ENCODE measurements at regions not wholly inside any gene's neighbourhood (a gene's known extent, or its start where the extent isn't known, plus 50 kb on each side); places are given as distances from the start of the nearest gene placed in this dataset.

DNA sequence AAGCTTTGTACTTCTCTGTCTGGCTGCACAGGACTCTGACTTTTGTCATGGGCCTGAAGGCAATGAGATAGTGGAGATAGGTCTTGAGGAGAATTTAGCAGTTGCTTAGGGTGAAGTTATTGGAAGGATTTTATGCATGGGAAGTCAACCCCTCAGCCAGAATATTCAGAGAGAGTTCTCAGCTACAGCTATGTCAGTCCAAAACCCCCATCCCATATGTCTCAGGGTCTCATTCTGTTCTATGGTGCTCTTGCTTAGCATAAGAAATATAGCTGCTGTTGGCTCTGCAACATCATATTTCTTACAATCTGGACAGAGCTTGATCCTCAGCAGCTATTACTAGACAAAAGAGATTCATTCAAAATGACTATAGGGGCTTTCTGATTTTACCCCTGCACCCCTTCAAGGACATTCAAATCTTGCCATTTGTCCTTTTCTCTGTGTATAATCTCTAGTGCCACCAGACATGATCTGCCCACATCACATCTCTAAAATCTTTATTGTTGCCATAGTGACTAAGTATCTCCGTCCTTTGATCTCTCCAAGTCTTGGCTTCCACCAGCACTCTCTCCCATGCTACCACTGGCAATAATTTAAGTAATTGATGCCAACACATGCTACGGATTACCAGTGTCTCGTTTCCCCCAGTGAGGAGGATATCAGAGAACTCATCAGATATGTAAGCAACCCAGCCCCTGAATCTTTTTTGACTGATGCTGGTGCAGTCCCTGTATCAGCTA lies 327.1 kb upstream of the ISX start:
- TF ChIP-seq EZH2phosphoT487 (IDR thresholded peaks at IDR 0.05; ENCODE audit: insufficient read depth, low read depth), result no peak
- no peak for TF ChIP-seq EZH2 (IDR thresholded peaks at IDR 0.05; ENCODE audit: insufficient read depth, poor library complexity, severe bottlenecking)

Measured in GM23248 (cell line).